K562 (cell line): ENCODE measurements at regions not wholly inside any gene's neighbourhood (a gene's known extent, or its start where the extent isn't known, plus 50 kb on each side); places are given as distances from the start of the nearest gene placed in this dataset.

Experiments
- ATAC-seq: fragments of 200-7000 bp; cut with Tn5 transposase; 3 replicates; pipeline ENCODE4 v1.9.1; 2020; ENCODE audit warnings: moderate library complexity
- BruUV-seq: library from RNA; stranded (reverse); fragments of 400-500 nt; replicated peaks from 2 replicates; lab custom pipeline; 2021; lab: Mats Ljungman, UMichigan
- CTCF ChIA-PET: fragments of 300-600 bp; formaldehyde crosslinking; extraction: SDS; loops from one replicate; lab custom pipeline; 2021; ENCODE audit warnings: low intra/inter-chr PET ratio; lab: Yijun Ruan, JAX
- POLR2A ChIA-PET: fragments of 300-600, 350-650 bp; sonication (Branson Sonifier 250); formaldehyde crosslinking; extraction: SDS; loops from one replicate; lab custom pipeline; 2021; ENCODE audit warnings: antibody characterized with exemption, inconsistent platforms; lab: Yijun Ruan, JAX
- DNase-seq, 4 experiments: peaks; one replicate each; pipeline versions ENCODE4 v3.0.0 to v3.0.0-alpha.2; 2011 to 2018; ENCODE audit warnings: low spot score in 3 of 4, mixed read lengths in 3 of 4; ENCODE audit errors: extremely low read depth in 1 of 4
- FAIRE-seq: peaks from 2 replicates; lab custom pipeline; 2011; peaks lifted over from hg19 to GRCh38; lab: Jason Lieb, UNC
- H2AFZ ChIP-seq: 2 replicates; pipeline ENCODE4 v1.6.0; 2011; ENCODE audit warnings: low read depth, low read length, control low read depth, inconsistent platforms
- H3K27ac ChIP-seq: fragments of 200-600 bp; 3 replicates; pipeline ENCODE4 v1.8.0; 2011; ENCODE audit warnings: low read depth, mild to moderate bottlenecking, control low read depth, inconsistent platforms, low read length, moderate library complexity, mixed read lengths; ENCODE audit errors: extremely low read depth
- H3K27me3 ChIP-seq, 2 experiments: fragments of 300-600 bp in 1 of 2; 2 replicates in 1 of 2; 3 replicates in 1 of 2; pipeline versions ENCODE4 v1.6.0 to v1.8.0; 2011; ENCODE audit warnings: inconsistent platforms in 2 of 2, low read length in 2 of 2, mild to moderate bottlenecking in 1 of 2, mixed read lengths in 1 of 2, moderate library complexity in 1 of 2; ENCODE audit not compliant: control insufficient read depth in 2 of 2, insufficient read depth in 2 of 2
- H3K36me3 ChIP-seq: fragments of 300-600 bp; 3 replicates; pipeline ENCODE4 v1.8.0; 2011; ENCODE audit warnings: mild to moderate bottlenecking, low read length, inconsistent platforms; ENCODE audit not compliant: control insufficient read depth, insufficient read depth
- H3K4me1 ChIP-seq, 2 experiments: fragments of 200-600 bp in 1 of 2; replicated peaks in 1 of 2; 2 replicates in 1 of 2; 3 replicates in 1 of 2; pipeline versions ENCODE4 v1.5.1 to v1.8.0; 2011; ENCODE audit warnings: inconsistent platforms in 2 of 2, low read length in 2 of 2, mild to moderate bottlenecking in 1 of 2, mixed read lengths in 1 of 2, moderate library complexity in 1 of 2; ENCODE audit not compliant: control insufficient read depth in 2 of 2, insufficient read depth in 2 of 2
- H3K4me2 ChIP-seq: 2 replicates; pipeline ENCODE4 v1.6.1; 2011; ENCODE audit warnings: low read length, control low read depth, inconsistent platforms, mixed read lengths; ENCODE audit not compliant: insufficient read depth
- H3K4me3 ChIP-seq: fragments of 200-600 bp; sonication (generic), shearing (Covaris generic); 2 replicates; pipeline ENCODE4 v1.5.1; 2016; ENCODE audit warnings: control low read depth, inconsistent platforms
- H3K79me2 ChIP-seq: fragments of 200-600 bp; 3 replicates; pipeline ENCODE4 v1.8.0; 2011; ENCODE audit warnings: low read length, inconsistent platforms; ENCODE audit not compliant: control insufficient read depth, insufficient read depth
- H3K9ac ChIP-seq, 2 experiments: 2 replicates each; pipeline versions ENCODE4 v1.6.0 to v1.6.1; 2011; ENCODE audit warnings: low read depth in 2 of 2, low read length in 2 of 2, control low read depth in 1 of 2, inconsistent platforms in 1 of 2, mild to moderate bottlenecking in 1 of 2, mixed read lengths in 1 of 2; ENCODE audit not compliant: insufficient read depth in 1 of 2
- H3K9me1 ChIP-seq: one replicate; pipeline ENCODE4 v1.6.0; 2011; ENCODE audit warnings: inconsistent platforms, mild to moderate bottlenecking, low read length, moderate library complexity; ENCODE audit not compliant: control insufficient read depth, insufficient read depth
- H3K9me3 ChIP-seq: replicated peaks from 2 replicates; pipeline ENCODE4 v1.5.1; 2011; ENCODE audit warnings: low read depth, low read length, inconsistent platforms; ENCODE audit not compliant: control insufficient read depth, insufficient read depth
- H4K20me1 ChIP-seq: replicated peaks from 2 replicates; pipeline ENCODE4 v1.6.1; 2011; ENCODE audit warnings: low read length, inconsistent platforms, mixed read lengths; ENCODE audit not compliant: control insufficient read depth, insufficient read depth
- CBFA2T3 ChIP-seq: fragments of 450-650 bp; IDR thresholded peaks from 2 replicates; pipeline ENCODE4 v1.6.1; 2017
- CBX1 ChIP-seq: sonication (generic); IDR thresholded peaks from 2 replicates; pipeline ENCODE4 v1.6.1; 2016; ENCODE audit warnings: antibody characterized with exemption, low read depth, mild to moderate bottlenecking
- CHD4 ChIP-seq: fragments of 200-600 bp; sonication (generic); IDR thresholded peaks from 3 replicates; pipeline ENCODE4 v1.6.1; 2012; ENCODE audit warnings: low read depth, mild to moderate bottlenecking, mixed read lengths, low read length, inconsistent platforms; ENCODE audit not compliant: insufficient read depth, insufficient replicate concordance, poor library complexity, severe bottlenecking
- ESRRB ChIP-seq: fragments of 250-450 bp; sonication (Bioruptor Pico); IDR thresholded peaks from 2 replicates; pipeline ENCODE4 v1.5.0; 2020; ENCODE audit warnings: mild to moderate bottlenecking, moderate library complexity, borderline replicate concordance
- HMG20B ChIP-seq: fragments of 250-450 bp; sonication (Bioruptor Pico); IDR thresholded peaks from 2 replicates; pipeline ENCODE4 v1.5.0; 2021; ENCODE audit warnings: mild to moderate bottlenecking
- KDM1A ChIP-seq, 2 experiments: fragments of 450-650 bp; IDR thresholded peaks; 2 replicates each; pipeline ENCODE4 v1.6.1; 2016; ENCODE audit warnings: mild to moderate bottlenecking in 2 of 2
- KDM4B ChIP-seq, 2 experiments: fragments of 450-650 bp in 1 of 2; sonication (generic) in 1 of 2; IDR thresholded peaks; 2 replicates each; pipeline ENCODE4 v1.6.1; 2016 to 2017; ENCODE audit warnings: borderline replicate concordance in 2 of 2, antibody characterized with exemption in 1 of 2, low read depth in 1 of 2, mild to moderate bottlenecking in 1 of 2
- MTA3 ChIP-seq: fragments of 450-650 bp; formaldehyde crosslinking; IDR thresholded peaks from 2 replicates; pipeline ENCODE4 v1.6.1; 2017; ENCODE audit warnings: mild to moderate bottlenecking, borderline replicate concordance
- RCOR1 ChIP-seq, 2 experiments: IDR thresholded peaks; 2 replicates each; pipeline ENCODE4 v1.6.1; 2012; ENCODE audit warnings: low read depth in 2 of 2, low read length in 2 of 2, borderline replicate concordance in 1 of 2, improper control_type of control experiment in 1 of 2
- SMARCA5 ChIP-seq: fragments of 450-650 bp; IDR thresholded peaks from 2 replicates; pipeline ENCODE4 v1.6.1; 2016
- WGBS: fragments of 100-300 bp; shearing (Covaris generic); methylation state at CpG from one replicate; pipeline ENCODE4 v1.1.6; 2016; ENCODE audit warnings: low coverage, mixed read lengths; ENCODE audit not compliant: insufficient coverage; ENCODE audit errors: missing lambda C conversion rate; 5-methylcytosine and 5-hydroxymethylcytosine counted together
- in situ Hi-C: fragments of 300-500 bp; cut with MboI; formaldehyde crosslinking; loops from 4 replicates; pipeline ENCODE4 v1.15.0; 2018; ENCODE audit warnings: inconsistent platforms, mixed read lengths
- intact Hi-C: fragments of 100-400 bp; cut with micrococcal nuclease; formaldehyde crosslinking; loops from 2 replicates; pipeline ENCODE4 v1.14.2; 2022
- TF ChIP-seq, protein P1 (sequence below): sonication (generic); formaldehyde crosslinking; IDR thresholded peaks from 2 replicates; pipeline ENCODE4 v1.8.0; 2022; ENCODE audit warnings: mild to moderate bottlenecking, missing genetic modification reagents
- TF ChIP-seq, protein P2 (sequence below), 2 experiments: fragments of 450-650 bp; formaldehyde crosslinking in 1 of 2; IDR thresholded peaks; 2 replicates each; pipeline versions ENCODE4 v1.4.0 to v1.6.1; 2014 to 2020; ENCODE audit warnings: mild to moderate bottlenecking in 2 of 2, borderline replicate concordance in 1 of 2, low read depth in 1 of 2

DNA sequence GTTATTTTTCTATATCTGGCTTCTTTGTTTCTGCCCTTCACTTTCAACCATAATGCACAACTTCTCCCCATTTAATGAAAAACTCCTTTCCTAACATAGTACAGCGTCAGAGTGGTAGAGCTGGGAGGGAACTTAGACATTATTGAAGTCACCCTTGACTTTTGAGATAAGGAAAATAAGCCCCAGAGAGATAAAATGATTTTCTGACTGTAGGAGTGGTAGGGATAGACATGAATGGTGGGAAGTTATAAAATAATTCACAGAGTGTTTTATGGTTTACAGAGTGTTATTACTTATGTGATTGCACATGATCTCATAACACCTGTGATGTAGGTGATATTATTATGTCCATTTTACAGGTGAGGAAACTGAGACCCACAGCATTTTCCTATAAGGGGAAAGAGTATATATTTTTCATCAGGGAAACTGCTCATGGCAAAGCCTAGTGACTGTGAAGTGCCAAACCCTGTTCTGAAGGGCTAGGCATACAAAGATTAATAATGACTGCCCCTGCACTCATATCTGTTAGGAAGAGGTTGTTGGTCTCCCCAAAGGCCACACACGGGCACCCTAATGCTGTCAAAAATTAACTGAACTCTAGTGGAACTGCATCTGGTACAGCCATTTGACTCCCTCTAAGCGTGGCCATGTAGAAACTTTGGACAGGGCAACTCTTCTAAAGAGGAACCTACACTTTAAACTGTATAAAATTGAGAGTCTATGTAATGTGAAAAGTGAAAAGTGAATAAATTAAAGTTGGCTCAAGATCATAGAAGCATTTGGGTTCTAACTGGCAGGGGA is 61.1 kb upstream of the PICALM start:
- FAIRE-seq (no peak), ATAC-seq (no peak), DNase-seq (no peak)
- H3K9ac ChIP-seq = no peak overlapping the region
- H3K79me2 ChIP-seq = no peaks in the 10 kb centered on the region; the same call in 2 of the 3 replicates
- ChIA-PET POLR2A (interaction anchor here (0.5 to 2.5 kb wide), 2 partner anchors 8 to 14 kb away, joined by 3 to 9 read pairs; no protein-coding TSS in a partner anchor), CTCF (no interaction called here)
- in situ Hi-C loops (no loop called here), intact Hi-C loops (loop anchor here (5.0 kb wide), 1 partner anchor 88 kb away; no protein-coding TSS in a partner anchor)
- BruUV-seq = no TSS peak
- peaks cover 13 to 39% of the 10 kb centered on the region in 2 experiments for H3K4me1 ChIP-seq
- H3K9me3 ChIP-seq = no peaks in the 10 kb centered on the region
- 40% methylated on average over 3 of the region's 3 CpGs for WGBS
- H3K36me3 ChIP-seq = no peaks in the 10 kb centered on the region
- 0 out of 2 replicates have a peak overlapping the region, but pooled peaks have one; percentile 20 for H2AFZ ChIP-seq
- H3K4me3 ChIP-seq = no peak overlapping the region
- no peak overlapping the region for H3K4me2 ChIP-seq
- no peak overlapping the region for H3K27ac ChIP-seq
- no peaks in the 10 kb centered on the region for H4K20me1 ChIP-seq
- no peaks in the 10 kb centered on the region for H3K27me3 ChIP-seq
- H3K9me1 ChIP-seq = no peaks in the 10 kb centered on the region
- TF ChIP-seq HMG20B (CRISPR knock-in tag) (no peak), SMARCA5 (0 out of 2 replicates have a peak, but pooled peaks have one; percentile 79), ESRRB (no peak), CHD4 (peak; percentile 82), KDM1A (IDR thresholded peaks at IDR 0.05) (peak in 1 of 2 experiments; percentile 87), CBX1 (peak; percentile 29; the same call in 1 of the 2 replicates), MTA3 (no peak), KDM4B (IDR thresholded peaks at IDR 0.05; ENCODE audit: borderline replicate concordance in 2 of 2, low read depth in 1 of 2) (no peak), RCOR1 (IDR thresholded peaks at IDR 0.05; ENCODE audit: borderline replicate concordance in 1 of 2, low read depth in 2 of 2, low read length in 2 of 2) (peak in 1 of 2 experiments; percentile 39; a peak in 1 of 4 replicates), CBFA2T3 (peak; percentile 17; the same call in 1 of the 2 replicates)
- TF ChIP-seq, protein P1, sequence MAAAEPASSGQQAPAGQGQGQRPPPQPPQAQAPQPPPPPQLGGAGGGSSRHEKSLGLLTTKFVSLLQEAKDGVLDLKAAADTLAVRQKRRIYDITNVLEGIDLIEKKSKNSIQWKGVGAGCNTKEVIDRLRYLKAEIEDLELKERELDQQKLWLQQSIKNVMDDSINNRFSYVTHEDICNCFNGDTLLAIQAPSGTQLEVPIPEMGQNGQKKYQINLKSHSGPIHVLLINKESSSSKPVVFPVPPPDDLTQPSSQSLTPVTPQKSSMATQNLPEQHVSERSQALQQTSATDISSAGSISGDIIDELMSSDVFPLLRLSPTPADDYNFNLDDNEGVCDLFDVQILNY (CRISPR knock-in tag) = no peak
- TF ChIP-seq, protein P2, sequence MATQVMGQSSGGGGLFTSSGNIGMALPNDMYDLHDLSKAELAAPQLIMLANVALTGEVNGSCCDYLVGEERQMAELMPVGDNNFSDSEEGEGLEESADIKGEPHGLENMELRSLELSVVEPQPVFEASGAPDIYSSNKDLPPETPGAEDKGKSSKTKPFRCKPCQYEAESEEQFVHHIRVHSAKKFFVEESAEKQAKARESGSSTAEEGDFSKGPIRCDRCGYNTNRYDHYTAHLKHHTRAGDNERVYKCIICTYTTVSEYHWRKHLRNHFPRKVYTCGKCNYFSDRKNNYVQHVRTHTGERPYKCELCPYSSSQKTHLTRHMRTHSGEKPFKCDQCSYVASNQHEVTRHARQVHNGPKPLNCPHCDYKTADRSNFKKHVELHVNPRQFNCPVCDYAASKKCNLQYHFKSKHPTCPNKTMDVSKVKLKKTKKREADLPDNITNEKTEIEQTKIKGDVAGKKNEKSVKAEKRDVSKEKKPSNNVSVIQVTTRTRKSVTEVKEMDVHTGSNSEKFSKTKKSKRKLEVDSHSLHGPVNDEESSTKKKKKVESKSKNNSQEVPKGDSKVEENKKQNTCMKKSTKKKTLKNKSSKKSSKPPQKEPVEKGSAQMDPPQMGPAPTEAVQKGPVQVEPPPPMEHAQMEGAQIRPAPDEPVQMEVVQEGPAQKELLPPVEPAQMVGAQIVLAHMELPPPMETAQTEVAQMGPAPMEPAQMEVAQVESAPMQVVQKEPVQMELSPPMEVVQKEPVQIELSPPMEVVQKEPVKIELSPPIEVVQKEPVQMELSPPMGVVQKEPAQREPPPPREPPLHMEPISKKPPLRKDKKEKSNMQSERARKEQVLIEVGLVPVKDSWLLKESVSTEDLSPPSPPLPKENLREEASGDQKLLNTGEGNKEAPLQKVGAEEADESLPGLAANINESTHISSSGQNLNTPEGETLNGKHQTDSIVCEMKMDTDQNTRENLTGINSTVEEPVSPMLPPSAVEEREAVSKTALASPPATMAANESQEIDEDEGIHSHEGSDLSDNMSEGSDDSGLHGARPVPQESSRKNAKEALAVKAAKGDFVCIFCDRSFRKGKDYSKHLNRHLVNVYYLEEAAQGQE (IDR thresholded peaks at IDR 0.05; ENCODE audit: borderline replicate concordance) = peak; percentile 9; the same call in 1 of the 2 replicates
- TF ChIP-seq, protein P2 (CRISPR knock-in tag; IDR thresholded peaks at IDR 0.05; ENCODE audit: low read depth) = no peak
